ENCODE measurements at regions not wholly inside any gene's neighbourhood (a gene's known extent, or its start where the extent isn't known, plus 50 kb on each side); places are given as distances from the start of the nearest gene placed in this dataset.

GRCh38 chr13:53264751-53265385 is 236.3 kb downstream of the OLFM4 start:
- TF ChIP-seq, protein P1, sequence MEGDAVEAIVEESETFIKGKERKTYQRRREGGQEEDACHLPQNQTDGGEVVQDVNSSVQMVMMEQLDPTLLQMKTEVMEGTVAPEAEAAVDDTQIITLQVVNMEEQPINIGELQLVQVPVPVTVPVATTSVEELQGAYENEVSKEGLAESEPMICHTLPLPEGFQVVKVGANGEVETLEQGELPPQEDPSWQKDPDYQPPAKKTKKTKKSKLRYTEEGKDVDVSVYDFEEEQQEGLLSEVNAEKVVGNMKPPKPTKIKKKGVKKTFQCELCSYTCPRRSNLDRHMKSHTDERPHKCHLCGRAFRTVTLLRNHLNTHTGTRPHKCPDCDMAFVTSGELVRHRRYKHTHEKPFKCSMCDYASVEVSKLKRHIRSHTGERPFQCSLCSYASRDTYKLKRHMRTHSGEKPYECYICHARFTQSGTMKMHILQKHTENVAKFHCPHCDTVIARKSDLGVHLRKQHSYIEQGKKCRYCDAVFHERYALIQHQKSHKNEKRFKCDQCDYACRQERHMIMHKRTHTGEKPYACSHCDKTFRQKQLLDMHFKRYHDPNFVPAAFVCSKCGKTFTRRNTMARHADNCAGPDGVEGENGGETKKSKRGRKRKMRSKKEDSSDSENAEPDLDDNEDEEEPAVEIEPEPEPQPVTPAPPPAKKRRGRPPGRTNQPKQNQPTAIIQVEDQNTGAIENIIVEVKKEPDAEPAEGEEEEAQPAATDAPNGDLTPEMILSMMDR (conservative IDR thresholded peaks at IDR 0.05; ENCODE audit: low read depth, low read length) = no peak
- no peak for TF ChIP-seq EZH2 (IDR thresholded peaks at IDR 0.05; ENCODE audit: borderline replicate concordance, low read depth, low read length, poor library complexity, severe bottlenecking)
- POLR2A ChIA-PET (ENCODE audit: low non-redundant PET) = no interaction called here
- H3K4me1 ChIP-seq (ENCODE audit: insufficient read depth, low read length, poor library complexity, severe bottlenecking) = no peaks in the 10 kb centered on the region
- CTCF ChIA-PET = no interaction called here
- no peaks in the 10 kb centered on the region for H3K9me3 ChIP-seq (ENCODE audit: low read depth, low read length, poor library complexity, severe bottlenecking)
- H3K4me3 ChIP-seq (ENCODE audit: low read depth, low read length, poor library complexity, severe bottlenecking) = no peak overlapping the region
- no peak overlapping the region for H3K27ac ChIP-seq (ENCODE audit: low read depth, low read length, poor library complexity, severe bottlenecking)
- H3K36me3 ChIP-seq (ENCODE audit: insufficient read depth, low read length, poor library complexity, severe bottlenecking) = no peaks in the 10 kb centered on the region
- no peak for DNase-seq (ENCODE audit: low spot score)
- intact Hi-C loops (cut with micrococcal nuclease; ENCODE audit: unreplicated experiment) = no loop called here
- H3K27me3 ChIP-seq (replicated peaks; ENCODE audit: insufficient read depth, low read depth, low read length, poor library complexity) = no peaks in the 10 kb centered on the region
- BruUV-seq (replicated peaks) = no TSS peak

GRCh38 chr13:53266757-53267156 is 238.1 kb downstream of the OLFM4 start:
- Histone ChIP-seq H3K27ac (ENCODE audit: low read depth, low read length, poor library complexity, severe bottlenecking) (no peak overlapping the region), H3K4me3 (ENCODE audit: low read depth, low read length, poor library complexity, severe bottlenecking) (no peak overlapping the region), H3K4me1 (ENCODE audit: insufficient read depth, low read length, poor library complexity, severe bottlenecking) (no peaks in the 10 kb centered on the region), H3K27me3 (replicated peaks; ENCODE audit: insufficient read depth, low read depth, low read length, poor library complexity) (no peaks in the 10 kb centered on the region), H3K9me3 (ENCODE audit: low read depth, low read length, poor library complexity, severe bottlenecking) (no peaks in the 10 kb centered on the region), H3K36me3 (ENCODE audit: insufficient read depth, low read length, poor library complexity, severe bottlenecking) (no peaks in the 10 kb centered on the region)
- intact Hi-C loops (cut with micrococcal nuclease; ENCODE audit: unreplicated experiment) = no loop called here
- no TSS peak for BruUV-seq (replicated peaks)
- TF ChIP-seq, protein P1 (conservative IDR thresholded peaks at IDR 0.05; ENCODE audit: low read depth, low read length) = no peak
- TF ChIP-seq EZH2 (IDR thresholded peaks at IDR 0.05; ENCODE audit: borderline replicate concordance, low read depth, low read length, poor library complexity, severe bottlenecking) = no peak
- ChIA-PET CTCF (no interaction called here), POLR2A (ENCODE audit: low non-redundant PET) (no interaction called here)
- DNase-seq (ENCODE audit: low spot score) = no peak

- H3K4me1 ChIP-seq (ENCODE audit: insufficient read depth, low read length, poor library complexity, severe bottlenecking) = no peaks in the 10 kb centered on the region
- H3K27ac ChIP-seq (ENCODE audit: low read depth, low read length, poor library complexity, severe bottlenecking) = no peak overlapping the region
- no peak overlapping the region for H3K4me3 ChIP-seq (ENCODE audit: low read depth, low read length, poor library complexity, severe bottlenecking)
- no peaks in the 10 kb centered on the region for H3K9me3 ChIP-seq (ENCODE audit: low read depth, low read length, poor library complexity, severe bottlenecking)
- no peaks in the 10 kb centered on the region for H3K36me3 ChIP-seq (ENCODE audit: insufficient read depth, low read length, poor library complexity, severe bottlenecking)
- intact Hi-C loops (cut with micrococcal nuclease; ENCODE audit: unreplicated experiment) = no loop called here
- ChIA-PET CTCF (no interaction called here), POLR2A (ENCODE audit: low non-redundant PET) (no interaction called here)
- no TSS peak for BruUV-seq (replicated peaks)
- H3K27me3 ChIP-seq (replicated peaks; ENCODE audit: insufficient read depth, low read depth, low read length, poor library complexity) = no peaks in the 10 kb centered on the region
- TF ChIP-seq EZH2 (IDR thresholded peaks at IDR 0.05; ENCODE audit: borderline replicate concordance, low read depth, low read length, poor library complexity, severe bottlenecking) = no peak
- TF ChIP-seq, protein P1 (conservative IDR thresholded peaks at IDR 0.05; ENCODE audit: low read depth, low read length) = no peak
- DNase-seq (ENCODE audit: low spot score) = no peak
These were observed 241.0 kb downstream of the OLFM4 start for GRCh38 chr13:53269634-53270033.

Measured in A673 (cell line).